Esophagus muscularis mucosa (tissue), 4 donors: ENCODE measurements at regions not wholly inside any gene's neighbourhood (a gene's known extent, or its start where the extent isn't known, plus 50 kb on each side); places are given as distances from the start of the nearest gene placed in this dataset.

Source experiments
- DNase-seq: peaks from one replicate; pipeline ENCODE4 v3.0.0-alpha.2; 2017; ENCODE audit errors: extremely low spot score
- H3K27ac ChIP-seq, 4 donors: fragments of 200-600 bp; sonication (generic); replicated peaks in 1 of 4; 1 replicate in 3 of 4; 2 replicates in 1 of 4; pipeline ENCODE4 v1.5.1; 2016 to 2019; ENCODE audit warnings: mild to moderate bottlenecking in 1 of 4
- H3K27me3 ChIP-seq, 4 donors: fragments of 200-600 bp; sonication (generic); one replicate each; pipeline versions ENCODE4 v1.5.1 to v1.6.0; 2016 to 2019
- H3K36me3 ChIP-seq, 4 donors: fragments of 200-600 bp; sonication (generic); one replicate each; pipeline ENCODE4 v1.5.1; 2016 to 2019
- H3K4me1 ChIP-seq, 4 donors: fragments of 200-600 bp; sonication (generic); one replicate each; pipeline ENCODE4 v1.5.1; 2016 to 2019
- H3K4me3 ChIP-seq, 4 donors: fragments of 200-600 bp; sonication (generic); 1 replicate in 2 of 4; 2 replicates in 2 of 4; pipeline ENCODE4 v1.5.1; 2016 to 2019; ENCODE audit warnings: mild to moderate bottlenecking in 4 of 4, moderate library complexity in 1 of 4
- H3K9me3 ChIP-seq, 4 donors: fragments of 200-600 bp; sonication (generic); 1 replicate in 3 of 4; 2 replicates in 1 of 4; pipeline ENCODE4 v1.5.1; 2016 to 2019
- CTCF ChIP-seq, 3 experiments: fragments of 200-600 bp in 2 of 3; fragments of 450-650 bp in 1 of 3; sonication (generic) in 2 of 3; IDR thresholded peaks; one replicate each; pipeline ENCODE4 v1.5.1; 2017 to 2019; ENCODE audit warnings: antibody characterized with exemption in 3 of 3, mild to moderate bottlenecking in 2 of 3, moderate library complexity in 1 of 3
- EP300 ChIP-seq: sonication (generic); formaldehyde crosslinking; IDR thresholded peaks from one replicate; pipeline ENCODE4 v1.6.1; 2017; ENCODE audit warnings: antibody characterized with exemption
- POLR2A ChIP-seq: fragments of 450-650 bp; IDR thresholded peaks from one replicate; pipeline ENCODE4 v1.6.1; 2017; ENCODE audit warnings: antibody characterized with exemption, moderate library complexity, mild to moderate bottlenecking, low read depth
- POLR2AphosphoS5 ChIP-seq, 2 donors: sonication (generic); formaldehyde crosslinking; IDR thresholded peaks; one replicate each; pipeline ENCODE4 v1.6.1; 2017; ENCODE audit warnings: antibody characterized with exemption in 2 of 2
- WGBS: methylation state at CpG from one replicate; pipeline ENCODE4 v1.1.5; 2018; 5-methylcytosine and 5-hydroxymethylcytosine counted together
- intact Hi-C: fragments of 100-400 bp; cut with DNase I; formaldehyde crosslinking; loops from one replicate; pipeline ENCODE4 v1.15.1; 2023

DNA sequence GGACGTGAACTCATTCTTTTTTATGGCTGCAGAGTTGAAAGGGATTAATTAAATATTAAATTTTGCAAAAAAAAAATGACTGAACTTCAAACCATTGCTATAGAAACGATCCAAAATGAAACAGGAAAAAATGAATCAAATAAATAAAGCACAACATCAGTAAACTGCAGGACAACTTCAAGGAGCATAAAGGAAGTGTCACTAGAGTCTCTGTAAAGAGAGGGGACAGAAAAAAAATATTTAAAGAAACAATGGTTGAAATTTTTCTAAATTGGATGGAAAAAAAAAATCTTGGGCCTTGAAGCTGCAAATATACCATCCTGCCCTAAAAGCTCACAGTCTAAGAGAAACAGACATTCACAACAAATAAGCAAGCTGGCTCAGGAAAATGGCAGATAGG, 339.3 kb upstream of the INTU start:
- 40% methylated on average over 2 of the region's 2 CpGs for WGBS
- H3K4me1 ChIP-seq = no peaks in the 10 kb centered on the region

GRCh38 chr4:127304356-127304755, 328.4 kb upstream of the INTU start:
- no peaks in the 10 kb centered on the region for H3K36me3 ChIP-seq
- TF ChIP-seq POLR2AphosphoS5 (IDR thresholded peaks at IDR 0.05) = no peak
- no peak for TF ChIP-seq CTCF (IDR thresholded peaks at IDR 0.05)
- no peak for TF ChIP-seq POLR2A
- no peak for TF ChIP-seq EP300
- no peak overlapping the region for H3K27ac ChIP-seq
- H3K27me3 ChIP-seq = no peaks in the 10 kb centered on the region
- peaks cover 0 to 9% (median 6%) of the 10 kb centered on the region in 4 donors for H3K9me3 ChIP-seq
- intact Hi-C loops = no loop called here
- no peak for DNase-seq
- H3K4me1 ChIP-seq = no peaks in the 10 kb centered on the region
- WGBS = 63% methylated on average over 2 of the region's 2 CpGs
- H3K4me3 ChIP-seq = no peak overlapping the region

More for the DNA sequence above, 339.3 kb upstream of the INTU start:
- Histone ChIP-seq H3K27ac (no peak overlapping the region), H3K9me3 (peaks cover 0 to 10% (median 6%) of the 10 kb centered on the region in 4 donors), H3K4me3 (no peak overlapping the region), H3K27me3 (no peaks in the 10 kb centered on the region), H3K36me3 (no peaks in the 10 kb centered on the region)
- no peak for DNase-seq
- intact Hi-C loops = no loop called here
- TF ChIP-seq CTCF (IDR thresholded peaks at IDR 0.05) (no peak), POLR2AphosphoS5 (IDR thresholded peaks at IDR 0.05) (no peak), EP300 (no peak), POLR2A (no peak)

- no peak for TF ChIP-seq EP300
- TF ChIP-seq POLR2AphosphoS5 (IDR thresholded peaks at IDR 0.05) = no peak
- no peak for TF ChIP-seq POLR2A
- TF ChIP-seq CTCF (IDR thresholded peaks at IDR 0.05) = no peak
- 73% methylated on average over 3 of the region's 3 CpGs for WGBS
- intact Hi-C loops = no loop called here
- Histone ChIP-seq H3K4me1 (no peaks in the 10 kb centered on the region), H3K9me3 (peaks cover 0 to 8% (median 2%) of the 10 kb centered on the region in 4 donors), H3K36me3 (no peaks in the 10 kb centered on the region), H3K27ac (no peak overlapping the region), H3K27me3 (no peaks in the 10 kb centered on the region), H3K4me3 (no peak overlapping the region)
- no peak for DNase-seq
Measured at GRCh38 chr4:127307996-127308395, 324.8 kb upstream of the INTU start.

DNA sequence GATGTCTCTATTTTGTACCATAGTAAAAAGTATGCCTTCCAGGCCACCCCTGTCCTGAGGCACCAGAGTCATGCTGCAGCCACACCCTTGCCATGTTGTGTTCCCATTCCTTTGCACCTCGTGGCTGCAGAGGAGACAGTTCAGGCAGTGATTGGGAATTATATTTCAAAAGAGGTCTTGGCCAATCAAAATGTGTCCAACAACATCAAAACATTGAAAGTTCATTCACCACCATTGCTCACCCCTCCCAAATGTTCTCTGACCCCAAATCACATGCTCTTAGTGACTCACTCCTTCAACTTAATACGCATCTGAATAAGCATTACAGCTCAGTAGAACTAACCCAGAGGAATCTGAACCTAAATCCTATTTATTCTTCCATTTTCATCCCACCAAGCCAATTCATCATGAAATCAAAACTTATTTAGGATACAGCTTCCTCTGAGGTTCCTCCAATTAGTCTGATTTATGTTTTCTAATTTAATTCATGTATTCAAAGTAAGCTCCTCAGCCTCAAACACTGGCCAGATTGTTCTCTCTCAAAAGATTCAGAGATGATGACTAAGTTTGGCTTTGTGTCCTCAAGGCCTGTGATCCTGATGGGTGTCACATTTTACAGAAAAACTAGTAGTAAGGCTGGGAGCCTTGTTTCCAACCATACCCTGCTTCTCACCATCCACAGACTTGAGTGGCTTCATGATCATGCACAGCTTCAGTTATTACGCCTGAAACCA, 323.2 kb upstream of the INTU start:
- no peak for DNase-seq
- no peak overlapping the region for H3K27ac ChIP-seq
- no peaks in the 10 kb centered on the region for H3K4me1 ChIP-seq
- WGBS = 75% methylated on average over 3 of the region's 3 CpGs
- peaks cover 0 to 23% (median 8%) of the 10 kb centered on the region in 4 donors for H3K9me3 ChIP-seq
- no peak for TF ChIP-seq POLR2A
- no peak for TF ChIP-seq EP300
- no peak for TF ChIP-seq POLR2AphosphoS5 (IDR thresholded peaks at IDR 0.05)
- TF ChIP-seq CTCF (IDR thresholded peaks at IDR 0.05) = no peak
- H3K27me3 ChIP-seq = no peaks in the 10 kb centered on the region
- H3K36me3 ChIP-seq = no peaks in the 10 kb centered on the region
- H3K4me3 ChIP-seq = no peak overlapping the region
- intact Hi-C loops = no loop called here

DNA sequence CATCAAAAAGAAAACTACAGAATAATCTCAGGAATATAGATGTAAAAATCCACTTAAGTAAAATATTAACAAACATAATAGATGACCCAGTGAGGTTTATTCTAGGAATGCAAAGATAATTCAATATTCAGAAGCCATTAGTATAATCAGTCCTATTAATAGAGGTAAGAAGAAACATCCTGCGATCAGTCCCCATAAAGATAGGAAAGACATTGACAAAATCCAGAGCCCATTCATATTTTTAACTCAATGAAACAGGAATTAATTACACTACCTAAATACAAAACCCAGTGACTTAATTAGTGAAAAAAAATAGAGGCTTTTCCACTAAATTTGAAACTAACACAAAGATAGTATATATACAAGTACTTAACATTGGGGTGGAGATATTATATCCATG, 321.4 kb upstream of the INTU start:
- no peak for DNase-seq

More for the DNA sequence above, 321.4 kb upstream of the INTU start:
- TF ChIP-seq CTCF (IDR thresholded peaks at IDR 0.05) (no peak), EP300 (no peak), POLR2AphosphoS5 (IDR thresholded peaks at IDR 0.05) (no peak), POLR2A (no peak)
- H3K4me1 ChIP-seq = no peaks in the 10 kb centered on the region
- 74% methylated on average over 1 of the region's 1 CpG for WGBS
- H3K27ac ChIP-seq = no peak overlapping the region
- H3K9me3 ChIP-seq = peaks cover 0 to 29% (median 8%) of the 10 kb centered on the region in 4 donors
- intact Hi-C loops = no loop called here
- no peaks in the 10 kb centered on the region for H3K27me3 ChIP-seq
- H3K36me3 ChIP-seq = no peaks in the 10 kb centered on the region
- no peak overlapping the region for H3K4me3 ChIP-seq
